ENCODE measurements at regions not wholly inside any gene's neighbourhood (a gene's known extent, or its start where the extent isn't known, plus 50 kb on each side); places are given as distances from the start of the nearest gene placed in this dataset.
A peak's percentile ranks its signal among the peaks of the same experiment; 100 is the strongest.

DNA sequence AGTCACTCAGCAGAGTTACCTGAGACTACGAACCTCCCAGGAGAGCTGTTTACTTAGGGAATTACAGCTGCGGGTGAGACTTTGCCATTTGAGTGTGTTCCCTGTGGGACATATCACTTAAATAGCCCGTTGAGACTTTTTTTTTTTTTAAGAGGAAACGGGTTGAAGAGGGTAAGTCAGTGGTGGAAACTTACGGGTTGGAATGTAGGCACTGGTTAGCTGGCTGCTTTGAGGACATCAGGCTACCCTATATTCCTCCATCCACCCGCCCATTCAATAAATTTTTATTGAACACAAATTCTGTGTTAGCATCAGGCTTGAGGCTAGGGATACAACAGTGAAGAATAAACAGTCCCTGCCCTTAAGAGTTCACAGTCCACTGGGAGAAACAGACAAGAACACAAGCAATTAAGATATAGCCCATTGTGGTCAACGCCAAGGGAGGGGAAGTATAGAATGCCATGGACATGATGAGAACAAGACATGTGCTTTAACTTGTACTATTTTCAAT, 88.1 kb upstream of the CPSF6 start:
- TF ChIP-seq, protein P1, sequence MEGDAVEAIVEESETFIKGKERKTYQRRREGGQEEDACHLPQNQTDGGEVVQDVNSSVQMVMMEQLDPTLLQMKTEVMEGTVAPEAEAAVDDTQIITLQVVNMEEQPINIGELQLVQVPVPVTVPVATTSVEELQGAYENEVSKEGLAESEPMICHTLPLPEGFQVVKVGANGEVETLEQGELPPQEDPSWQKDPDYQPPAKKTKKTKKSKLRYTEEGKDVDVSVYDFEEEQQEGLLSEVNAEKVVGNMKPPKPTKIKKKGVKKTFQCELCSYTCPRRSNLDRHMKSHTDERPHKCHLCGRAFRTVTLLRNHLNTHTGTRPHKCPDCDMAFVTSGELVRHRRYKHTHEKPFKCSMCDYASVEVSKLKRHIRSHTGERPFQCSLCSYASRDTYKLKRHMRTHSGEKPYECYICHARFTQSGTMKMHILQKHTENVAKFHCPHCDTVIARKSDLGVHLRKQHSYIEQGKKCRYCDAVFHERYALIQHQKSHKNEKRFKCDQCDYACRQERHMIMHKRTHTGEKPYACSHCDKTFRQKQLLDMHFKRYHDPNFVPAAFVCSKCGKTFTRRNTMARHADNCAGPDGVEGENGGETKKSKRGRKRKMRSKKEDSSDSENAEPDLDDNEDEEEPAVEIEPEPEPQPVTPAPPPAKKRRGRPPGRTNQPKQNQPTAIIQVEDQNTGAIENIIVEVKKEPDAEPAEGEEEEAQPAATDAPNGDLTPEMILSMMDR (IDR thresholded peaks at IDR 0.05; ENCODE audit: low read depth, low read length) = no peak
- H3K4me3 ChIP-seq (ENCODE audit: low read depth, low read length) = no peak overlapping the region

DNA sequence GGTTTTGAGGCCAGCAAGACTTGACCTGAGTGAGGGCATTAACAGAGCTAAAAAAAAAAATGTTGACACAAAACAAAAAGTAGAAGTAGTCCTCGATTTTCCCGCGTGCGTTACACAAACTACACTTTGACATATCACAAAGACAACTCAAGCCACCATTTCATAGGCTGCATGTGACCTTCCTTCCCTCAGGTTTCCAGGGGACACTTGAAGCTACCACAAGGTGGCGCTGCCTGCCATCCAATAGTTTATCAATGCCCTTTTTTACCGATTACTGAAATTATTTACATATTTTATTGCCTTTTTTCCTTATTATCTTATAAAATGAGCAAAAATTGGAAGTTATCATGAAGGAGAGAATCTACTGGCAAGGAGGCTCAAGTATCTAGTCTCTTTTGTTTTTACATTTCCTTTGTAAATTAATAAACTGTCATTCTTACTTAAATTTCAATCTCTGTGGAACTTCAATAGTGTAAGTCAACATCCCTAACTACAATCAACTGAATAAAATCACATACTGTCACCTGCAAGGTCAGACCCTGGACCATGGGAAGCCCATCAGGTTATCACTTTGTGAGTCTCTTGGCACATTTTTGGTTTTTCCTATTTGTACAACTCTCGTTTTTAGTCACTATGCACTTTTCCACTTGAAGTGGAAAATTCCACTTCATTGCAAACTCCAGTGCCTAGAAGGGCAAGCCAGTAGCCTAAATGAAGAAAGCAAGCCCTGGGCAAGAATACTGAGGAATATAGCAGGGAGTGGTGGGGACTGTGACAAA, 84.6 kb upstream of the CPSF6 start:
- TF ChIP-seq, protein P1 (IDR thresholded peaks at IDR 0.05; ENCODE audit: low read depth, low read length) = peak; percentile 94

DNA sequence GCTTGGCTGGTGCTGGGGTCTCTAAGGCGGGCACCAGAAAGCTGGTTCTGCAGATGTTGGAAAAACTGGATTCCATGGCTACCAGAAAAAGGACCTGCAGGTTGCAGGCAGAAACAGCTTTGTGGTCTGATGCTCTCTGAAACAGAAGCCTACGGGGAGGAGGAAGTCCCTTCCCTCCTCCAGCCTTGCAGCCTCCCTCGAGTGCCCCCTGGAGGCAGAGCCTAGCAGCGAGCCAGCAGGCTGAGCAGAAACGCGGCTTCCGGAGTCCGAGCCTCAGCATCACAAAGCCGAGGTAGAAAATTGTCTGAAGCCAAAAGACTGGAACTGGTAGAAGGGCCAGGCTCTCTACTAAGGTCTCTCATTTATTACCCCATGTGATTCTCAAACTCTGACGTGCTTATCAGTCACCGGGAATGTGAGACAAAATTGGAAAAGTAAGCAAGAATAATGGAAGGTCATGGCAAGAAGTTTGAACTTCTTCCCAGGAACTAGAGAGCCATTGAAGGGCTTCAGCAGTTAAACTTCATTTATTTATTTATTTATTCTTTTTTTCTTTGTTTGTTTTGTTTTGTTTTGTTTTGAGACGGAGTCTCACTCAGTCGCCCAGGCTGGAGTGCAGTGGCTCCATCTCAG, 82.2 kb upstream of the CPSF6 start:
- no peak overlapping the region for H3K4me3 ChIP-seq (ENCODE audit: low read depth, low read length)
- TF ChIP-seq, protein P1 (IDR thresholded peaks at IDR 0.05; ENCODE audit: low read depth, low read length) = peak; percentile 99

More for the DNA sequence above, 84.6 kb upstream of the CPSF6 start:
- H3K4me3 ChIP-seq (ENCODE audit: low read depth, low read length) = no peak overlapping the region

DNA sequence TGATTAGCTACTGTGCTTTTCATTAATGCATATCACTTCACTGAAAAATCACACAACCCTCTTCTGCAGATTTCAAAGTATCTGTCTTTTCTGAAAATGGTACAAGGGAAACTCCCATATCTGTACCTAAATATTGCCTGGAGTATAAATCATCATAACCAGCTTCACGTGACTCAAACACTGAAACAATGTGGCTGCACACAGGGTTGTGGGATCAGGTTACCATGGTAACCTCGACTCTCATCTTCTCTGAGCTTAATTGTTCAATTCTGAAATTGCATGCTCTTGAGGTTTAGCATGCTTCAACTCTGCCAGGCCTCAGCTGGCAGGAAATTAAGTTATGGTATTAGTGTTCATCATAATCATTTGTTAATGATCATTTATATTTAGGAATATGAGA, 77.5 kb upstream of the CPSF6 start:
- H3K4me3 ChIP-seq (ENCODE audit: low read depth, low read length) = no peak overlapping the region
- TF ChIP-seq, protein P1 (IDR thresholded peaks at IDR 0.05; ENCODE audit: low read depth, low read length) = no peak

DNA sequence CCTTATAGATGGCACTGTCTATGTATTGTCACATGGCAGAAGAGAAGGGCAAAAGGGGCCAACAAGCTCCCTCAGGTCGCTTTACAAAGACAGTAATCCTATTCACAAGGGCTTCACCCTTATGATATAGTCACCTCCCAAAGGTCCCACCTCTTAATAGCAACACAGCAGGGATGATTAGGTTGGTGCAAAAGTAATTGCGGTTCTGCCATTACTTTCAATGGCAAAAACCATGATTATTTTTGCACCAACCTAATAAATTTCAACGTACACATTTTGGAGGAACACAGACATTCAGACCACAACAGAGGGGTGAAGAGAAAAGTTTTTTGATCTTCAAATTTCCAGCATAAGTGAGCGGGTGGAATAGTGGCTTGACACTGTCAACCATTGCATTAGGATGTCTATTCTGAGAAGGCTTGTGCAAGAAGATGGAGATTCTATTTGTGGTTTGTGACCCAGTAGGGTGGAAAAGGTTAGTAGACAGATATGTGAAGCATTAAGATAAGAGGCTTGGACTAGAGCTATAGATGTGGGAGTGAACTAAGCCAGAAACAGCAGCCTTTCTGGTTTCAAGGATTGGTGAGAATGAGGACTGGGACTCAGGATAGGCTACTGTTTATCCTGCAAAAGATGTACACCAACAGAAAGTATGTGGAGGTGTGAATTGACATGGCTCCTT, 75.5 kb upstream of the CPSF6 start:
- no peak overlapping the region for H3K4me3 ChIP-seq (ENCODE audit: low read depth, low read length)
- TF ChIP-seq, protein P1 (IDR thresholded peaks at IDR 0.05; ENCODE audit: low read depth, low read length) = no peak

DNA sequence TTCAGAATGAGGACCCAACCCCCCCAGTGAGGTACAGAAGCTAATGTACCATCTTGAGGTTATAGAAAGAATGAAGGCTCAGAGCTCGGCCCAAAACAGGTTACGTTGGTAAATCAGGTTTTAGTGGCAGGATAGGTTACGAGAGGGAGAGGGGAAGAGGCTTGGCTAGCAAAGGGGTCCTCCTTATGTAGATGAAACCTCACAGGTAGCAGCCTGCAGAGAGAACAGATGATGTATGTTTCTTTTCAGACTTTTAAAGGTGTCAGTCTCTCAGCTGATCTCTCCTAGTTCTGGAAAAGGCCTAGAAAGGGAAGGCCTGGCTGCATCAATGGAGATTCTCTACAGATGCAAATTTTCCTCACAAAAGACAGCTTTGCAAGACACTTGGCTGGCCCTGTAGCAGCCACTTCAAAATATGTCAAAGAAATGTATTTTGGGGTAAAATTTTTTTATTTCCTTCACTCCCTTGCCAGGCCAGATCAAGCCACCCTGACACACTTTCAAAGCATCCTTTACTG, 71.7 kb upstream of the CPSF6 start:
- TF ChIP-seq, protein P1 (IDR thresholded peaks at IDR 0.05; ENCODE audit: low read depth, low read length) = no peak
- H3K4me3 ChIP-seq (ENCODE audit: low read depth, low read length) = no peak overlapping the region
